GF-D8 (cell line): ENCODE measurements at regions not wholly inside any gene's neighbourhood (a gene's known extent, or its start where the extent isn't known, plus 50 kb on each side); places are given as distances from the start of the nearest gene placed in this dataset.
"Not testable (repeated sequence)": the region's sequence is repeated elsewhere in the genome, so short reads cannot be mapped to it uniquely, and the experiment has no call there.

ENCODE experiments used
- DNase-seq: peaks from one replicate; lab custom pipeline; 2025; lab: John Stamatoyannopoulos, UW

- no peak for DNase-seq
Observed at GRCh38 chr5:126234563-126235195, 188.5 kb upstream of the GRAMD2B start.

GRCh38 chr5:126235628-126236027 is 187.6 kb upstream of the GRAMD2B start:
- no peak for DNase-seq

- no peak for DNase-seq
Observed at GRCh38 chr5:126236994-126237393, 186.2 kb upstream of the GRAMD2B start.

- no peak for DNase-seq
Observed at GRCh38 chr5:126248611-126249010, 174.6 kb upstream of the GRAMD2B start.

- no peak for DNase-seq
Observed at GRCh38 chr5:126251024-126251423, 172.2 kb upstream of the GRAMD2B start.

- no peak for DNase-seq
Observed at GRCh38 chr5:126253406-126253805, 169.8 kb upstream of the GRAMD2B start.

GRCh38 chr5:126263591-126264184 is 159.5 kb upstream of the GRAMD2B start:
- no peak for DNase-seq

GRCh38 chr5:126265917-126266316 is 157.3 kb upstream of the GRAMD2B start:
- no peak for DNase-seq

GRCh38 chr5:126267438-126267837 is 155.8 kb upstream of the GRAMD2B start:
- DNase-seq, result no peak

GRCh38 chr5:126268697-126269315 is 154.4 kb upstream of the GRAMD2B start:
- DNase-seq, result no peak

GRCh38 chr5:126269511-126269910 is 153.7 kb upstream of the GRAMD2B start:
- DNase-seq, result no peak

- DNase-seq, result no peak
Observed at GRCh38 chr5:126271141-126271540, 152.1 kb upstream of the GRAMD2B start.

- no peak for DNase-seq
Observed at GRCh38 chr5:126274076-126274762, 149.0 kb upstream of the GRAMD2B start.

- no peak for DNase-seq
Observed at GRCh38 chr5:126274763-126275125, 148.5 kb upstream of the GRAMD2B start.

- no peak for DNase-seq
Observed at GRCh38 chr5:126277762-126278161, 145.4 kb upstream of the GRAMD2B start.

GRCh38 chr5:126280343-126280742 is 142.9 kb upstream of the GRAMD2B start:
- DNase-seq, result no peak

GRCh38 chr5:126280846-126281245 is 142.4 kb upstream of the GRAMD2B start:
- DNase-seq, result no peak

GRCh38 chr5:126284977-126285696 is 138.1 kb upstream of the GRAMD2B start:
- no peak for DNase-seq

- DNase-seq, result not testable (repeated sequence)
Observed at GRCh38 chr5:126296121-126296520, 127.1 kb upstream of the GRAMD2B start.

GRCh38 chr5:126300293-126300692 is 122.9 kb upstream of the GRAMD2B start:
- no peak for DNase-seq

- DNase-seq, result no peak
Observed at GRCh38 chr5:126301056-126301455, 122.2 kb upstream of the GRAMD2B start.

- DNase-seq, result no peak
Observed at GRCh38 chr5:126309860-126310259, 113.3 kb upstream of the GRAMD2B start.
